Skin epidermis (tissue), 12 donors: ENCODE measurements at regions not wholly inside any gene's neighbourhood (a gene's known extent, or its start where the extent isn't known, plus 50 kb on each side); places are given as distances from the start of the nearest gene placed in this dataset.
A peak's percentile ranks its signal among the peaks of the same experiment; 100 is the strongest.
"Not testable (repeated sequence)": the region's sequence is repeated elsewhere in the genome, so short reads cannot be mapped to it uniquely, and the experiment has no call there.

ENCODE experiments used
- H3K27ac ChIP-seq, 21 experiments: fragments of 200-600 bp; sonication (generic) in 11 of 21; one replicate each; pipeline ENCODE4 v1.5.0; 2020; ENCODE audit warnings: mild to moderate bottlenecking in 3 of 21, inconsistent platforms in 2 of 21, moderate library complexity in 2 of 21
- H3K4me3 ChIP-seq, 7 experiments: fragments of 200-600 bp; sonication (generic) in 2 of 7; one replicate each; pipeline ENCODE4 v1.5.0; 2020; ENCODE audit warnings: inconsistent platforms in 2 of 7, mild to moderate bottlenecking in 2 of 7, moderate library complexity in 1 of 7

DNA sequence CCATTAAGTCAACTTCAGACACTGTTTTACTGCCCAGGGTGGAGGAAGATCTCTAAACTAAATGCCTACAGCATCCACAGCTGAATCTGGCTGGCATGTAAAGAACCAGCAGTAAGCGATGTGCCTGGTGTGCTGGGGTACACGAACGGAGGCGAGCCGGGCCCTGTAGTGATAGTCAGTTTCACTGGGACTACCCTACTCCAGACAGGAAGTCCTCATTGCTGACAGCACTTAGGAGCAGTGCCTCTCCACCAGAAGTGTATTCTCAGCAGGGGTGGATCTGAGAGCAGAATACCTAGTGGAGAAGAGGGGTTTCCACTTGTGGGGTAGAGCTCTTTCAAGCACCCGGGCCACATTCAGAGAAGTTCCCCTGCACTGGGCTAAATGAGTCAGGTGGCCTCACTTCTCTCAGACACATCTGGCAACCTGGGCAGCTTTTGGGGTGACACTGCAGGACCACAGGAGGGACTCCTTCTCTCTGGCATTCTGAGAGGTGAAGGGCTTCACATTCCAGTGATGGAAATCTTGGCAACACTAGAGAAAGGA, 290.3 kb upstream of the PLGLB1 start:
- H3K4me3 ChIP-seq, result not testable (repeated sequence)

DNA sequence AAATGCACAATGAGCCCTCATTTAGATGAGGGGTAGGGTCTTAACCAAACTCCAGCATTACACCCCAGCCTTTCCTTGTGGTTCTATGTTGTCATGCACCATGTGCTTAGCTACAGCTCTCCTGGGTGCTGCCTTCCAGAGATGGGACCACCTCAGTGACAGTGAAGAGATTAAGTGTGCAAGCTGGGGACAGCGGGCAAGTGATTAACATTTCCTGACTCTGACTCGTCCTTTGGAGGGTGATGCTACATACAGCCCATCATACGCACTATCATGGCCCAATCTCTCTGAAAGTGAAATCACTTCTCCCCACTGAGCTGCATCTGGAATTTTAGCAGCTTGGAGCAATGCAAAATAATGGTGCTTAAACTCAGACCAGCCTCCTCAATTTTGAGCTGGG, 293.0 kb upstream of the PLGLB1 start:
- not testable (repeated sequence) for H3K4me3 ChIP-seq, H3K27ac ChIP-seq

More for the DNA sequence above, 290.3 kb upstream of the PLGLB1 start:
- H3K27ac ChIP-seq, result not testable (repeated sequence)

DNA sequence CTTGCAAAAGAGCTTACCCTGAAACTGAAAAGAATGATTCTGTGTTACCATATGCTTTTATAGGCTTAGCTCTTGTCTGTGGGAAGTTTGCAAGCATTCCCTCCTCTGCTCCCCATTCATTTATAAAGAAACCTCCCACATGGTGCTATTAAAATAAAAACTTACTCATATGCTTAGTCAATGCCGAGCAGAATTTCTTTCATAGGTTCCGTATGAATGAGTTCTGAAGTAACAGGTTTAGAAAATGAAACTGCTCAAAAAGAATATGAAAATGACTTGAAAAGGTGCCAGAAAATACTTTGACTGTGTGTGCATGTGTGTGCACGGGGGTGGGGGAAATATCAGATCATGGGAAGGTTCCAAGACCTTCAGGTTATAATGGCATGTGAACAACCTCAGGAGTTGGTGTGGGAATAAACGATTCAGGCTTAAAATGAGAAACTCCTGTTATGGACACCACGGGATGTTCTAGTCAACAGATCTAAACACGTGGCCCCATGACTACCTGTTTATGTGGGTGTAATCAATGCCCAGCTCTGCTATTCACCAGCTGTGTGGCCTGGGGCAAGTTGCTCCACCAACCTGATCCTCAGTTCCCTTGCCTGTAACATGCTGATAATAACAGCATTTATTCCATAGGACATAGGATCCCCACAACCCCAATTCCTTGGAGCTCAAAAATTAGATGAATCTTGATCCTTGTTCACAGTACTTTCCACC, 293.7 kb upstream of the PLGLB1 start:
- H3K27ac ChIP-seq, H3K4me3 ChIP-seq: not testable (repeated sequence)

DNA sequence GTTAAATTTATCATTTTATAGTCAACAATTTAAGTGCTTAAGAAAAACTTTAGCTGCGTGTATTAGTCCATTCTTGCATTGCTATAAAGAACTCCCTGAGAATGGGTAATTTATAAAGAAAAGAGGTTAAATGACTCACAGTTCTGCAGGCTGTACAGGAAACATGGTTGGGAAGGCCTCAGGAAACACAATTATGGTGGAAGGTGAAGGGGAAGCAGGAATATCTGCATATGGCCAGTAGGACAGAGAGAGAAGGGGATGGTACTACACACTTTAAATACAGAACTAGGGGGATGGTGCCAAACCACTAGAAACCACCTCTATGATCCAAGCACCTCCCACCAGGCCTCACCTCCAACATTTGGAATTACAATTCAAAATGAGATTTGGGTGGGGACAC, 295.5 kb upstream of the PLGLB1 start:
- not testable (repeated sequence) for H3K27ac ChIP-seq

DNA sequence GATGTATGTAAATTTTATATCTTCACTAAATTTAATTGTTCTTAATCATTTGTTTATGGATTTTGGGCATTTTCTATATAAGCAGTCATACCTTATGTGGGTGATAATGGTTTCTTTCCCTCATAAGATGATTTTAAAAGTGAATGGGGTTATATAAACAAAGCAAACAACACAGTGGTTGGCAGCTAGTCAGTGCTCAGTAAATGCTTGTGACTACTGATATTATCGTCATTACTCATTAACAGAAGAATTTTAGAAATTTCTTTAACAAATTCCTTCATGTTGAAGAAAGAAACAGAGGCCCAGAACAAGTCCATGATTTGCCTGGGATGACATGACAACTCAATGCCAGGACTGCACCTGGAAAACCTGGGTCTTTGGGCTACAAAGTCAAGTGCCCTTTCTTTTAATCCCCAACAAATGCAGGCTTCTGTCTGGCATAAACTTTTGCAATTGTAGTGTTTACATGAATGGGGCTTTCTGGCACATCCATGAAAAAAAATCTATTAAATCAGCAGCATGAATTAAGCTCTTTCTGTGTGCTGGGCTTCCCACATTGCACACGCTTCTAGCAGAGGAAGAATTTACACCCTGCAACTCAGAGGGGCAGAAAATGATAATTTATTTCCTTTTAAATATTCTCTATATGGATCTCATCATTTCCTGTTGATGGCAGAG, 297.3 kb upstream of the PLGLB1 start:
- H3K27ac ChIP-seq, result not testable (repeated sequence)

More for the DNA sequence above, 295.5 kb upstream of the PLGLB1 start:
- not testable (repeated sequence) for H3K4me3 ChIP-seq

DNA sequence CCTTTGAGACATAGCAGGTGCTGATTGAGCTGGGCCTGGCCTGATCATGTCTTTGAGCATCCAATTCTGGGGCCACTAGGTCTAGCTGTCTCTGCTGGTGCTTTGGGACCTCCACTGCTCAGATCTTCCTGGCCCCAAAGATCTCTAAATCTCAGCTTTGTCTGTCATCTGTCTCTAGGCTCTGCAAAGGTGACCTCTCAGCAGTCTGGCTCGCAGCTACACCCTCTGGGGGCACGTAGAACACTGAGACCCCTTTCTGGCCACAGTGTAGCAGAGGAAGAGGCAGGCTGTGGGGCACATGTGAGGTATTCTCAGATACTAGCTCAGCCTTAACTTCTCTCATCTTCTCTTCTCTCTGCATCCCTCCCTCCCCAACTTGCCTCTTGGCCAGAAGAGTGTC, 298.1 kb upstream of the PLGLB1 start:
- not testable (repeated sequence) for H3K4me3 ChIP-seq
- peak overlapping the region in 1 of 21 experiments; percentile 34 for H3K27ac ChIP-seq

More for the DNA sequence above, 297.3 kb upstream of the PLGLB1 start:
- not testable (repeated sequence) for H3K4me3 ChIP-seq

DNA sequence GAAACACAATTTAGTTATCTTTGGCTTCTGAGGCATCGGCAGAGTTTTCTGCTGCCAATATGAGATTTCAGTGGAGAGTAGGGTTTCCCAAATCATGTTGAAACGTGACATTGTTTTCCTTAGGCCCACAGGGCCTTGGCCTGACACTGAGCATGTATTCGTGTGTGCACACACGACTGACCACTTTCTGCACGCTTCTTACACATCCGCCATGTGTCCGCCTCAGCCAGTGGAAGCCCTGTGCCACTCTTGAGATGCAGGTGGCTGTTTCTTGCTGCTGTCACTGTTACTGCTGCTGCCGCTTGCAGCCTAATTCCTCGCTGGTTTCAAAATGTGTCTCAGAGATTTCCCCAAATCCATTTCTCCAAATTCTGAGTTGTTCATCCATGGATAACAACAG, 299.6 kb upstream of the PLGLB1 start:
- H3K27ac ChIP-seq, H3K4me3 ChIP-seq: not testable (repeated sequence)

DNA sequence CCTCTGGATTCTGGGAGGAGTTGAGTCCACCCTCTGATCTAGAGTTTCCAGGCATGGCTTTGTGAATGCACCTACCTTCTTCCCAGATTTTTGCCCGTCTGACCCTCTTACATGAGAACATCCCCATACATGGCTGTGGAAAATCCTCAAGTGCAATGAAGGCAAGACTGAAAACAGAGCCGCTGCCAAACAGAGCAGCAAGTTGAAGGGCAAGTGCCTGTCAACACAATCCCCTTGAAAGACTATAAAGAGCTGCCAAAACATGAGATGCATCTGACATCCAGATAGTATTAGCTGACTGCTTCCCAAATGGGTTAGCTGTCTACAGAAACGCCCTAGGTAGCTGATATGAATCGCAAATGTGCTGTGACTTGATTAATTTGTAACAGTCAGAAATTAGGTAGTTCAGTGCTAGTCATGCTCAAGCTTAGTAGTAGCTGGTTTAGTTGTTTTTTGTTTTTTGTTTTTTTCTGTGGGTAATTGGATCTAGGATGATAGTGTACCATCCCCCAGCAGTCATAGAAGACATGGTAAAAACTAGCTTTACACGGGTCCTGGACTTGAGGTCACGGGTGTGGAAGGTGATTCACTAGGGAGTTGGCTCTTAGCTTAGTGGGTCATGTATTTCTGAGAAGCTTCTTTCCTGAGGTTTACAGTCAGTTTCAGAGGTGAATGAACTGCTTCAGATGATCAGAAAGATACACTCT, 302.8 kb upstream of the PLGLB1 start:
- peak overlapping the region in 6 of 21 experiments; percentile 8 to 65 (median 51) for H3K27ac ChIP-seq
- not testable (repeated sequence) for H3K4me3 ChIP-seq

DNA sequence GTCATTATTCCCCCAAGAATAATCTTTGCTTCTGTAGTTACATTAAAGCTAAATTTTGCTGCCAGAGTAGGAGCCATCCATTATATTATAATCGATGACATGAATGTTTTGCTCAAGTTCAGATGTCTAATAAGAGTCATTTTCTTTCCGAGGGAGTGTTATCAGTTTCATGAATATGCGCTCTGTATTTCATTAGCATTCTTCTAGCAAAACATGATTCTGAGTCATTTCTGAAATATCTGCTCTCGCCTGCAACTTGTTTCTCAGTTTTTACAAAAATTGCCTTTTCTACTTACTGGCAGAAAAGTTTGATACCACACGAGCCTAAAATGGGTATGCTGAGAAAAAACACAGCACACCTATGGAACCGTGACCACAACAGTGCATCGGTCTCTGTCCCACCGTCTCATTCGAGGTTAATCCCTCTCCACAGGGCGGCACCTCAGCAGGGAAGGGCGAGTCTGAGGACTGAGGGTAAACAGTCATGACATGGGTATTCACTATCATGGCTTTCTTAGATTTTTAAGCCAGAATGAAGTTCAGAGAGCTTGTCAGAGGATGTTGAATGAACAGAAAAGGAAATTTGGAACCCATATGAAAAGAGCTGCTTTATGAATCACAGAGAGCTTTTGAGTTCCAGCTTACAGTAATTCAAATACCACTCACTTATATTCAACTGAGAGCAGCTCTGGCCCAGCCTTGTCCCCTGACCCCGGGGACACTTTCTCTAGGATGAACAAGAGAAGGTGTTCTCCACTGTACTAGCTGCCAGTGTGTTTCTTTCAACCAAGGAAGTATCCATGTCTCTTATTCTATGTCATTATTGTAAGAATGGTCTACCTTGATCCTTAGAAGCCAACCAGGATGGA, 303.6 kb upstream of the PLGLB1 start:
- H3K4me3 ChIP-seq, result not testable (repeated sequence)
- H3K27ac ChIP-seq, result peak overlapping the region in 7 of 21 experiments; percentile 14 to 65 (median 50)

DNA sequence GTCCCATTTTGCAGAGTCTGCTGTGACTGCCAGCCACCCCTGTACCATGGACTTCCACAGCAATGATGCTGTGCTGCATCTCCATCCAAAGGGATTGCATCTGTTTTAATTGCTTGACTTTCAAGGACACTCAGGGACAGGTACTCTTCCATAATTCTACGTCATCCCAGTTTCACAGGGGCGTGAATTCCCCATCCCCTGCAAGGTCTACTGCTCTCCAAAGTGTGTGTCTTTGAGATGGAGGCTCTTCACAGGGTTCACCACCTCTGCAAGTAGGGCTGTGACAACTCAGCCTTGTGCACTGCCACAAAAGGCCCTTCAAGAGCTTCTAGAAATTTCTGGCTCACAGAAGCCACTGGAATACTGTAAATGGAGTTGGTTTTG, 304.3 kb upstream of the PLGLB1 start:
- H3K4me3 ChIP-seq, result not testable (repeated sequence)
- H3K27ac ChIP-seq, result peak overlapping the region in 7 of 21 experiments; percentile 14 to 65 (median 50)

DNA sequence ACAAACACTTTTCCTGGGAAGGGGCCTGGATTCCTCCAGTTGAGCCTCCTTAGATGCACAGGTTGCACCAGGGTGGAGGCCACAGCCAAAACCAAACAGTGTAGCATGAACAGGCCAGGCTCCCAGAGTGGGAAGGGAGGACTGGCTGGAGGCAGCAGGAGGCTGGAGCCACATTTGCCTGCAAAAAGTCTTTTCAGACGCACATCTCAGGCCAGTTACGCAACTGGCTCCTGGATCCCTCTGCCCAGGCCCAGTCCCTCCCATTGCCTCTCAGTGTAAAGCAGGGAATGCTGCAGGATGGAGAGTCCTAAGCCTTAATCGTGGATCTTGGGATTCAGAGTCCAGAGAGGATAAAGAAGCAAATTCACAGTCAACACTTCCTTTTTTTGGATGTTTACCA, 305.1 kb upstream of the PLGLB1 start:
- H3K27ac ChIP-seq, result peak overlapping the region in 1 of 21 experiments; percentile 54
- not testable (repeated sequence) for H3K4me3 ChIP-seq

DNA sequence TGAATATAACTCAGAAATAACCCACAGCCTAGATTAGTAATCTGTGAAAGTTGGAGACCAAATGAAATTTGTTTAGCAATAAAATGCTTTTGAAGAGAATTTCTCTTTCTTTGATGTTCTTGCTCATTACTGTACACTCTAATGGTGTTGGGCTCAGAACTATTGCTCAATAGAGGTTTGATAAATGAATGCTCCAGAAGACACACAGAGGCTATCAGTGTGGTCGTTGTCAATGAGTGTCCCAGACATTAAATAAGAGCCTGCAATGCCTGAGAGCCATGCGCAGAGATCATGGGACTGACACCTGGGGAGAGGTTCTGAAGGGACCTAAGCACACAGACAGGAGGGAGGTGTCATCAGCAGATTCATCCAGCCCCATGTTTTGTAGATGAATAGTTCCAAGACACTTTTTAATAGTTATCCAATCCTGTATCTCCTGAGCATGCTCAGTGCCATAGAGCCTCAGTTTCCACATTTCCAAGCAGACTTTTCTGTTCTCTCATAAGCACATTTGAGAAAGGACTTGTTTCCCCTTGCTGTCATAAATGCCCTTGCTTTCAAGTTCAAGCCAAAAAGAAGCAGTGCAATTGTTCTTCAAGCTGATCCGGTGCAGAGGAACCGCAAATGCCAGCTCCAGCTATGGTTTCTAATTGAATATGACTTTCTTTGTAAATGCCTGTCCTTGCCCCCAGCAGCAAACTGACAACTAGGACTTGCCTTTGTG, 306.2 kb upstream of the PLGLB1 start:
- not testable (repeated sequence) for H3K4me3 ChIP-seq, H3K27ac ChIP-seq

DNA sequence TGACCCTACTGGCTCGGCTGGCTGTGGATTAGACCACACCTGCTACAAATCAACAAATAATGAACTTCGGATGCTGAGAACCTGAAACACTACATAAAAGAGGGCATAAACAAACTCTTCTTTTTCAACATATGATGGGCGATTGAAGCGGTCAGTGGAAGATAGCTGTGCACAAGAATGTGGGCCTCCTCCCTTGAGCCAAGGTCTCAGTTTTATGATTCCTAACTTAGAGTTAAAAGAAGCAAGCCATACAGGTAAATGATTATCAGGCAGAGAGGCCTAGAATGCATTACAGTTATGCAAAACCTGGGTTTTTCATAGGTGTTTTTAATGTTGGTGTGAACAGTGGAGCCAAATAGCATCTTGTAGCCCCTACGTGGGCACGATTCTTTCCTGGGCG, 307.9 kb upstream of the PLGLB1 start:
- H3K4me3 ChIP-seq, result not testable (repeated sequence)
- peak overlapping the region in 1 of 21 experiments; percentile 16 for H3K27ac ChIP-seq

DNA sequence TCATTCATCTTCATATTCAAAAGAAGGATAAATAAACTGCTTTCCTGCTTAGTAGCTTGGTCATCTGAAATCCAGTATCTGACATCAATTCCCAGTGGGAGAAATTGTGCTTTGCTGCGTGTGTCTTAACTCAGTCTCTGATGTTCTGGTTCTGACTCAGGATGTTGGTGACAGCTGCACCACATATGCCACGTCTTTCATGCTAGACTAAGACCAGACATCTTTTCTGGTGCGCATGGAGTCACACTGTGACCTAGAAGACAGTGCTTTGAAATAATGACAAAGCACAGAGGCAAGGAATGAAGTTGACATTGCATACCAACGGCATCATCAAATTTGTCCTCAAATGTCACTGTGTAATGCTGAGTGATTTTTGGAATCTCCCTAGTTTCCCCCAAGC, 308.8 kb upstream of the PLGLB1 start:
- H3K27ac ChIP-seq, result not testable (repeated sequence)

DNA sequence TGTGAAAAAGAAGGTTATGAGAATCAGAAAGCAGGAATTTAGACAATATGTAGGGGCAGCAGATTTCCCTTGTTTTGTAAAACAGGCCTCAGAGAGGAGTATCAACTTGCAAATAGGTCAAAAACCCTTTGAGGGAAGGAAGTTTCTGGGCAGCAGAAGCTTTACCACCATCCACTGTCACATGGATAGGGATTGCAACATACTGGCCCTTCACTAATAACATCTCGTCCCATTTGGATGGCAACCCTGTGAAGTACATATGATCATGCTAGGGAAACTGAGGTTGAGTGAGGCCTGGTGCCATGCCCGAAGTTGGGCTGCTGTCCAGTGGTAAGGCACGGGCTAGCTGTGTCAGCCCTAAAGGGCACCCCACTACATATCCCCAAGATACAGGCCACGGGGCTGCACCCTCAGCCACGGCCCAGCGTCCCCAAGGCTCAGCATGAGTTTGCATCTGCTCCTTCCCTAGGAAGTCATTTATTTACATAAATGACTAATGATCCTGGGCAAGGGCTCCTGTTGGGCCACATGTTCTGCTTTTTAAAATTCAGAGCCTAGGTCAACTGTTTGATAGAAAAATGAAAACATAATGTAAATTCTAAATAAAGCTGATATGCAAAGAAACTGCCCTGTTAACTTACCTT, 310.4 kb upstream of the PLGLB1 start:
- H3K4me3 ChIP-seq, H3K27ac ChIP-seq: not testable (repeated sequence)

More for the DNA sequence above, 308.8 kb upstream of the PLGLB1 start:
- not testable (repeated sequence) for H3K4me3 ChIP-seq

DNA sequence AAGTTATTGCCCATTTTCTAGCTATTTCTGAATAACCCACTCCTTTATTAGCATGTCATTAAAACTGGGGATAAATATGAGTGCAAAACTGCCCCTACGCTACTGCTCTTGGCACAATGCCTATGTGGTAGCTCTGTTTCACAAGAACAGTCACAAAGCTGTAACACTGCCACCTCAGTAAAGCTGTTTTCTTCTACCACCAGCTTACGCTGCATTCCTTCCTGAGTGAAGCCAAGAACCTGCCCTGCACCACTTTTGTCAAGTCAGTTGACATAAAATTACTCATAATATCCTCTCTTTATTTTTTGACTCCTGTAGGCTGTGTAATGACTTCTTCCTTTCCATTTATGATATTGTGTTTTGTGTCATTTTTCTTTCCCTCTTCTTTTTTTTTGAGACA, 313.2 kb upstream of the PLGLB1 start:
- not testable (repeated sequence) for H3K27ac ChIP-seq, H3K4me3 ChIP-seq

DNA sequence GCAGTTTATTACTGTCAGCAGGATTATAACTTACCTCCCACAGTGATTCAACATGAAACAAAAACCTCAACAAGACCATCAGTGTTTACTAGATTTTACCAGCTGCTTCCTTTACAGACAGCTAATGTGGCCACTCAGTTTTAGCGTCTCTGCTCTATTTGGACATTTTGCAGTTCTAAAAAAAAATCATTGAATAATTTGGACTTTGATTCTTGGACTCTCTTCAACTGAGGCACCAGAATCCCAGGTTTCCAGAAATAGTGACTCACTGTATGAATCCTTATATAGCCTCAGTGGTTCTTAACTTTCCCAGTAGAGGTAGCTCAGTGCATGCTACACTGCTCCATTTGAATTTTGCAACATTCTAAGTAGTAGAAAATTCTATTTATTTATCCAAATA, 317.4 kb upstream of the PLGLB1 start:
- H3K27ac ChIP-seq, H3K4me3 ChIP-seq: not testable (repeated sequence)

DNA sequence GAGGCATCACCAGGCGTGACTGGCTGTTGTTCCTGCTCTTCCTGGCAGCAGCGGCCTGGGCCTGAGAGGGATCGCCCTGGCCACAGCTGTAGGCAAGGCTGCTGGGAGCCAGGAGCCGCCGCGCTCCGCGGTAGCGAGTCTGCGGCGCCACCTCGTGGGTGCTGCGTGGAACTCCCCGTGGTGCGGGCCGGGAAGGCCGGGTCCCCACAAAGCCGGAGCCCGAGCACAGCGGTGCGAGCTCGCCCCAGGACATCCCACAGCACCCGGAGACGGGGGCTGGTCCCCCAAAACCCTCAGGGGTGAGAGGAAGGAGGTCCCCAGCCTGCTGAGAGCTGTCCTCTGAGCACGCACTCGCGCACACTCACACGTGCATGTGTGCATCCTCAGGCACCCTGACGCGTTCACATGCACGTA, 320.0 kb upstream of the PLGLB1 start:
- H3K4me3 ChIP-seq, H3K27ac ChIP-seq: not testable (repeated sequence)
